ENCODE measurements at regions not wholly inside any gene's neighbourhood (a gene's known extent, or its start where the extent isn't known, plus 50 kb on each side); places are given as distances from the start of the nearest gene placed in this dataset.

GRCh38 chr13:105814902-105815250, 720.6 kb downstream of the EFNB2 start:
- DNase-seq, result no peak
- Histone ChIP-seq H3K4me3 (ENCODE audit: low read depth, low read length) (no peak overlapping the region), H3K27ac (no peak overlapping the region), H3K27me3 (replicated peaks) (no peaks in the 10 kb centered on the region), H3K36me3 (replicated peaks) (no peaks in the 10 kb centered on the region)
- TF ChIP-seq CTCF (IDR thresholded peaks at IDR 0.05; ENCODE audit: low read depth, low read length, missing control alignments), result no peak
- in situ Hi-C loops (cut with HindIII; ENCODE audit: low pct_ligation_motif_present, low sequenced_read_pairs), result no loop called here

GRCh38 chr13:105814219-105814901, 721.1 kb downstream of the EFNB2 start:
- no peak for TF ChIP-seq CTCF (IDR thresholded peaks at IDR 0.05; ENCODE audit: low read depth, low read length, missing control alignments)
- in situ Hi-C loops (cut with HindIII; ENCODE audit: low pct_ligation_motif_present, low sequenced_read_pairs), result no loop called here
- H3K36me3 ChIP-seq (replicated peaks), result no peaks in the 10 kb centered on the region
- H3K4me3 ChIP-seq (ENCODE audit: low read depth, low read length), result no peak overlapping the region
- no peak overlapping the region for H3K27ac ChIP-seq
- no peak for DNase-seq
- H3K27me3 ChIP-seq (replicated peaks), result no peaks in the 10 kb centered on the region

- in situ Hi-C loops (cut with HindIII; ENCODE audit: low pct_ligation_motif_present, low sequenced_read_pairs), result no loop called here
- no peak for TF ChIP-seq CTCF (IDR thresholded peaks at IDR 0.05; ENCODE audit: low read depth, low read length, missing control alignments)
- peak; percentile 19 for DNase-seq
- Histone ChIP-seq H3K36me3 (replicated peaks) (no peaks in the 10 kb centered on the region), H3K27ac (no peak overlapping the region), H3K4me3 (ENCODE audit: low read depth, low read length) (no peak overlapping the region), H3K27me3 (replicated peaks) (no peaks in the 10 kb centered on the region)
These were observed 728.9 kb downstream of the EFNB2 start for GRCh38 chr13:105806628-105806920.

- in situ Hi-C loops (cut with HindIII; ENCODE audit: low pct_ligation_motif_present, low sequenced_read_pairs), result no loop called here
- no peaks in the 10 kb centered on the region for H3K36me3 ChIP-seq (replicated peaks)
- no peak overlapping the region for H3K27ac ChIP-seq
- no peaks in the 10 kb centered on the region for H3K27me3 ChIP-seq (replicated peaks)
- no peak for DNase-seq
- H3K4me3 ChIP-seq (ENCODE audit: low read depth, low read length), result no peak overlapping the region
- TF ChIP-seq CTCF (IDR thresholded peaks at IDR 0.05; ENCODE audit: low read depth, low read length, missing control alignments), result no peak
These were observed 729.4 kb downstream of the EFNB2 start for GRCh38 chr13:105805892-105806627.

- in situ Hi-C loops (cut with HindIII; ENCODE audit: low pct_ligation_motif_present, low sequenced_read_pairs), result no loop called here
- no peak for TF ChIP-seq CTCF (IDR thresholded peaks at IDR 0.05; ENCODE audit: low read depth, low read length, missing control alignments)
- Histone ChIP-seq H3K27ac (no peak overlapping the region), H3K27me3 (replicated peaks) (no peaks in the 10 kb centered on the region), H3K36me3 (replicated peaks) (no peaks in the 10 kb centered on the region), H3K4me3 (ENCODE audit: low read depth, low read length) (no peak overlapping the region)
- DNase-seq, result peak; percentile 76
These were observed 730.8 kb downstream of the EFNB2 start for GRCh38 chr13:105804561-105805190.

Data from brain microvascular endothelial cell (primary cell).